Glomerular visceral epithelial cell (primary cell): ENCODE measurements at regions not wholly inside any gene's neighbourhood (a gene's known extent, or its start where the extent isn't known, plus 50 kb on each side); places are given as distances from the start of the nearest gene placed in this dataset.

ENCODE experiments used
- DNase-seq: peaks from one replicate; pipeline ENCODE4 v3.0.0-alpha.2; 2016; ENCODE audit errors: extremely low spot score

- DNase-seq = no peak
Observed at GRCh38 chr10:57880446-57881227, 387.1 kb downstream of the IPMK start.

GRCh38 chr10:57874810-57875209, 392.9 kb downstream of the IPMK start:
- no peak for DNase-seq

GRCh38 chr10:57867241-57867640, 400.5 kb downstream of the IPMK start:
- peak; percentile 9 for DNase-seq

- DNase-seq = no peak
Observed at GRCh38 chr10:57864765-57865680, 402.7 kb downstream of the IPMK start.

GRCh38 chr10:57849691-57850357, 417.9 kb downstream of the IPMK start:
- DNase-seq = peak; percentile 17

- DNase-seq = no peak
Observed at GRCh38 chr10:57846307-57847065, 421.2 kb downstream of the IPMK start.

- DNase-seq = peak; percentile 14
Observed at GRCh38 chr10:57844387-57844998, 423.2 kb downstream of the IPMK start.

- DNase-seq = no peak
Observed at GRCh38 chr10:57830877-57831560, 436.7 kb downstream of the IPMK start.

GRCh38 chr10:57825015-57825414, 442.7 kb downstream of the IPMK start:
- DNase-seq = no peak

- no peak for DNase-seq
Observed at GRCh38 chr10:57823398-57823797, 444.3 kb downstream of the IPMK start.

GRCh38 chr10:57822965-57823364, 444.7 kb downstream of the IPMK start:
- no peak for DNase-seq

- DNase-seq = no peak
Observed at GRCh38 chr10:57818522-57818921, 449.2 kb downstream of the IPMK start.

GRCh38 chr10:57817741-57818140, 450.0 kb downstream of the IPMK start:
- no peak for DNase-seq

GRCh38 chr10:57815949-57816348, 451.7 kb downstream of the IPMK start:
- no peak for DNase-seq

- DNase-seq = no peak
Observed at GRCh38 chr10:57809961-57810360, 457.7 kb downstream of the IPMK start.

- no peak for DNase-seq
Observed at GRCh38 chr10:57807906-57808305, 459.8 kb downstream of the IPMK start.

GRCh38 chr10:57806675-57807074, 461.0 kb downstream of the IPMK start:
- no peak for DNase-seq

- DNase-seq = no peak
Observed at GRCh38 chr10:57799625-57800024, 468.1 kb downstream of the IPMK start.

- no peak for DNase-seq
Observed at GRCh38 chr10:57798830-57799229, 468.9 kb downstream of the IPMK start.

GRCh38 chr10:57791546-57791945, 476.1 kb downstream of the IPMK start:
- DNase-seq = no peak

- DNase-seq = no peak
Observed at GRCh38 chr10:57790703-57791102, 477.0 kb downstream of the IPMK start.
